Lower leg skin (tissue), 4 donors: ENCODE measurements at regions not wholly inside any gene's neighbourhood (a gene's known extent, or its start where the extent isn't known, plus 50 kb on each side); places are given as distances from the start of the nearest gene placed in this dataset.

Experiments
- DNase-seq, 2 donors: peaks; one replicate each; pipeline ENCODE4 v3.0.0-alpha.2; 2019; ENCODE audit warnings: low spot score in 2 of 2
- H3K4me3 ChIP-seq: fragments of 200-600 bp; sonication (generic); 2 replicates; pipeline ENCODE4 v1.5.1; 2017; ENCODE audit warnings: mild to moderate bottlenecking, low read depth; ENCODE audit not compliant: poor library complexity, severe bottlenecking
- POLR2A ChIP-seq, 2 donors: fragments of 450-650 bp; IDR thresholded peaks; one replicate each; pipeline ENCODE4 v1.6.1; 2016 to 2017; ENCODE audit warnings: antibody characterized with exemption in 2 of 2, mild to moderate bottlenecking in 1 of 2, moderate library complexity in 1 of 2
- WGBS, 2 donors: methylation state at CpG; one replicate each; pipeline ENCODE4 v1.1.5; 2018; 5-methylcytosine and 5-hydroxymethylcytosine counted together
- intact Hi-C: fragments of 100-400 bp; cut with DNase I; formaldehyde crosslinking; loops from one replicate; pipeline ENCODE4 v1.15.0; 2023; ENCODE audit warnings: low total_unique reads
- TF ChIP-seq, protein P1 (sequence below), 3 donors: fragments of 450-650 bp; IDR thresholded peaks; one replicate each; pipeline ENCODE4 v1.5.1; 2016; ENCODE audit warnings: antibody characterized with exemption in 3 of 3, mild to moderate bottlenecking in 3 of 3, moderate library complexity in 2 of 3

DNA sequence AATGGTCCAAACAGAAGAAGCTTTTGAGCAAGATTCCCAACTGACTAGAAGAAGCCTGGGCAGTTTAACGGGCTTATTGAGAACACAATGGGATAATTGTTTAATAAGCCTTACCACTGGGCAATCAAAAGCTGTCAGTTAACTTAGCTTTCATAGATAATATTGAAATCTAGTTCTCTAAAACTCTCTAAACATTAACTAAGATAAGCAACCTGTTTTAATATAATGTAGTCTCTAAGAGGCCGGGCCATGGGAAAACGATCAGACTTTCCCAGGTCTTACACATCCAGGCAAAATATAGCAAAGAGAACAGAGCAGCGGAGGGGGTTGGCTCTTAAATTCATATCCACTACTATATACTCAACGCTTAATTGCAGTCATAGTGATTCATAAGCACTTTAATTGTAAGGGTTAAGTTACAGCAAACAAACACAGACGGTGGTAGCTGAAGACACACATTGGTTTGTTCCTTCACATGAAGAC is 128.0 kb upstream of the FAM83B start:
- intact Hi-C loops = no loop called here
- WGBS, 2 donors = 51 to 62% methylated on average over 6 of the region's 6 CpGs
- DNase-seq = no peak
- no peak overlapping the region for H3K4me3 ChIP-seq
- TF ChIP-seq POLR2A (IDR thresholded peaks at IDR 0.05) = no peak
- TF ChIP-seq, protein P1, sequence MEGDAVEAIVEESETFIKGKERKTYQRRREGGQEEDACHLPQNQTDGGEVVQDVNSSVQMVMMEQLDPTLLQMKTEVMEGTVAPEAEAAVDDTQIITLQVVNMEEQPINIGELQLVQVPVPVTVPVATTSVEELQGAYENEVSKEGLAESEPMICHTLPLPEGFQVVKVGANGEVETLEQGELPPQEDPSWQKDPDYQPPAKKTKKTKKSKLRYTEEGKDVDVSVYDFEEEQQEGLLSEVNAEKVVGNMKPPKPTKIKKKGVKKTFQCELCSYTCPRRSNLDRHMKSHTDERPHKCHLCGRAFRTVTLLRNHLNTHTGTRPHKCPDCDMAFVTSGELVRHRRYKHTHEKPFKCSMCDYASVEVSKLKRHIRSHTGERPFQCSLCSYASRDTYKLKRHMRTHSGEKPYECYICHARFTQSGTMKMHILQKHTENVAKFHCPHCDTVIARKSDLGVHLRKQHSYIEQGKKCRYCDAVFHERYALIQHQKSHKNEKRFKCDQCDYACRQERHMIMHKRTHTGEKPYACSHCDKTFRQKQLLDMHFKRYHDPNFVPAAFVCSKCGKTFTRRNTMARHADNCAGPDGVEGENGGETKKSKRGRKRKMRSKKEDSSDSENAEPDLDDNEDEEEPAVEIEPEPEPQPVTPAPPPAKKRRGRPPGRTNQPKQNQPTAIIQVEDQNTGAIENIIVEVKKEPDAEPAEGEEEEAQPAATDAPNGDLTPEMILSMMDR (IDR thresholded peaks at IDR 0.05) = no peak

DNA sequence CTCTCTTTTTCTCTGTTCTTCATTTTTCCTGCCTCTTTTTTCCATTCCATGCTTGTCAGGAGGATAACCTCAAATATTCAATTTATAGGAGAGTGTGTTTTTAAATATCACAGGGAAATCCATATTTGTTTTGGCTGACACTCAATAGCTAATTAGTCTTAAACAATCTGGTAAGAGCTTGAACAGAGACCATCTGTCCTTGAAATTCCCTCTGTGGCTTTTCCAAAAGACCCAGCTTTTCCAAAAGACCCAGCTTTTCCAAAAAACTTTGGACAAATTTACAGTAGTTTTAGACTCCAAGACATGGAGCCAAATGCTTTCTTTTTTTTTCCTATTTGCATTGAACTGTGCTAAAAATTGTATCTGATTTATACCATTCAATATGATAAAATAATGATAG is 127.4 kb upstream of the FAM83B start:
- intact Hi-C loops = no loop called here
- no peak for TF ChIP-seq POLR2A (IDR thresholded peaks at IDR 0.05)
- TF ChIP-seq, protein P1 (IDR thresholded peaks at IDR 0.05) = no peak
- H3K4me3 ChIP-seq = no peak overlapping the region
- no peak for DNase-seq

DNA sequence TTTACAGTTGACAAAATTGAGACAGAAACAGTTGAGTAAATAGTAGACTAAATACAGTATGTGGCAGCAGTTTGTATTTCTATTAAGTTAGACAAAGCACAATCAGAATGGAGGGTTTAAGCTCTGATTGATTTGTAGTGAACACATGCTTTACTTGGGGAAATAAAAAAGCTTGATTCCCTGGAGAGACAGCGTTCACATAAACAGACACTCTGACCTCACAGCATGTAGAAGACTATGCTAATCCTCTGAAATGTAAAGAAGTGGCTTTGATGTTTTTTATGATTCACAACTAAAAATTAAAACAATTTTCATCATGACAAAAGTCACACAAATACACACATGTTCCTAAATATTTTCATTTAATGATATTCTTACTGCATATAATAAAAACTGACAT is 126.9 kb upstream of the FAM83B start:
- TF ChIP-seq, protein P1 (IDR thresholded peaks at IDR 0.05) = no peak
- TF ChIP-seq POLR2A (IDR thresholded peaks at IDR 0.05) = no peak
- H3K4me3 ChIP-seq = no peak overlapping the region
- 0% methylated on average over 1 of the region's 1 CpG for WGBS, 2 donors
- no peak for DNase-seq
- intact Hi-C loops = no loop called here

DNA sequence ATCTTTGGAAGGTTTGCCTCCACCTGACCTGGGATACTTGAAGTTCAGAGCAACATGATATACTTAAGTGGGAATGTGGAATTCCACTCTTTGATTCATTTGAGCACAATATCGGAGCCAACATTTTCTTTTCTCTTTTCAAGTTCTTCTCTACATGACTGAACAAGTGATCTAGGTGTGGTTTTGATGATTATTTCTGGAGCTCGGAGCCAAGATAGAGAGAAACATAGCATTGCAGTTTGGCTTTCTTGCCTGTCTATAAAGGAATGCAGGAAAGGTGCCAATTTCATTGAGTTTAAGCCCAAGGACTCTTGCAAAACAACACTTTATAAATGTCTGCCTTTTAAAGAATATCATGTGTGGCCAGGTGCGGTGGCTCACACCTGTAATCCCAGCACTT is 124.2 kb upstream of the FAM83B start:
- intact Hi-C loops = no loop called here
- TF ChIP-seq, protein P1 (IDR thresholded peaks at IDR 0.05) = no peak
- TF ChIP-seq POLR2A (IDR thresholded peaks at IDR 0.05) = no peak
- no peak overlapping the region for H3K4me3 ChIP-seq
- WGBS, 2 donors = 47 to 48% methylated on average over 3 of the region's 3 CpGs
- DNase-seq = no peak

DNA sequence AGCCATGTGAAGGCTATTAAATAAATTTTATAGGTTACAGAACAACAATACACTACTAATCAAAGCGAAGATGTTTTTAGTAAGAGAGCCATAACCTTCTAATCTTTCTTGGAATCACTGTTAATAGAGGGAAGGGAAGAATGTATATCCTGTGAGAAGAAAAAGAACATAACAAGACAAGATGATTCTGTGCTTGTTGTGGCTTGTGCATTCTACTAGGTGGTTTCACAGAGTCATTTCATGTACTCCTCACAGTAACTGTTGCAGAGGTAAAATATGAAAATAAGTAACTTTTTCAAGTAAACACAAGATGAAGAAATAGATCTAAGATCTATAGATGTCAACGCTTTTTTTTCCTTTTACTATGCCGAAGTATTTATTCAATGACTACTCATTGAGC is 116.9 kb upstream of the FAM83B start:
- intact Hi-C loops = no loop called here
- TF ChIP-seq, protein P1 (IDR thresholded peaks at IDR 0.05) = no peak
- no peak for TF ChIP-seq POLR2A (IDR thresholded peaks at IDR 0.05)
- no peak for DNase-seq
- H3K4me3 ChIP-seq = no peak overlapping the region
- 47 to 55% methylated on average over 3 of the region's 3 CpGs for WGBS, 2 donors
